Upper lobe of left lung (tissue), 6 donors: ENCODE measurements at regions not wholly inside any gene's neighbourhood (a gene's known extent, or its start where the extent isn't known, plus 50 kb on each side); places are given as distances from the start of the nearest gene placed in this dataset.

Experiments used
- ATAC-seq, 2 donors: fragments of 200-7000 bp; cut with Tn5 transposase; one replicate each; pipeline ENCODE4 v1.9.1; 2022; ENCODE audit warnings: mild to moderate bottlenecking in 2 of 2, moderate library complexity in 2 of 2; ENCODE audit not compliant: low FRiP score in 2 of 2
- DNase-seq, 2 donors: peaks; one replicate each; pipeline ENCODE4 v3.0.0-alpha.2; 2019 to 2020
- H3K27ac ChIP-seq, 4 donors: fragments of 200-600 bp; sonication (generic); one replicate each; pipeline ENCODE4 v1.5.1; 2016 to 2019
- H3K27me3 ChIP-seq, 4 donors: fragments of 200-600 bp; sonication (generic); one replicate each; pipeline ENCODE4 v1.5.1; 2017 to 2019
- H3K36me3 ChIP-seq, 4 donors: fragments of 200-600 bp; sonication (generic); one replicate each; pipeline ENCODE4 v1.5.1; 2016 to 2019
- H3K4me1 ChIP-seq, 4 donors: fragments of 200-600 bp; sonication (generic); one replicate each; pipeline ENCODE4 v1.5.1; 2018 to 2019
- H3K4me3 ChIP-seq, 4 donors: fragments of 200-600 bp; sonication (generic); one replicate each; pipeline ENCODE4 v1.5.1; 2017 to 2019; ENCODE audit warnings: mild to moderate bottlenecking in 2 of 4, moderate library complexity in 1 of 4
- H3K9me3 ChIP-seq, 4 donors: fragments of 200-600 bp; sonication (generic); one replicate each; pipeline ENCODE4 v1.5.1; 2018 to 2019
- EP300 ChIP-seq, 4 donors: sonication (generic); formaldehyde crosslinking; IDR thresholded peaks; one replicate each; pipeline ENCODE4 v1.5.1; 2017; ENCODE audit warnings: antibody characterized with exemption in 4 of 4, control low read depth in 2 of 4
- POLR2A ChIP-seq, 4 donors: fragments of 450-650 bp; IDR thresholded peaks; one replicate each; pipeline ENCODE4 v1.5.1; 2016 to 2017; ENCODE audit warnings: antibody characterized with exemption in 4 of 4, mild to moderate bottlenecking in 2 of 4
- POLR2AphosphoS5 ChIP-seq, 2 donors: sonication (generic); formaldehyde crosslinking; IDR thresholded peaks; one replicate each; pipeline ENCODE4 v1.5.1; 2017; ENCODE audit warnings: antibody characterized with exemption in 2 of 2
- WGBS, 2 donors: methylation state at CpG; one replicate each; pipeline ENCODE4 v1.1.5; 2017 to 2018; 5-methylcytosine and 5-hydroxymethylcytosine counted together
- TF ChIP-seq, protein P1 (sequence below), 6 experiments: fragments of 450-650 bp in 4 of 6; fragments of 200-600 bp in 2 of 6; sonication (generic) in 2 of 6; IDR thresholded peaks; one replicate each; pipeline ENCODE4 v1.5.1; 2016 to 2019; ENCODE audit warnings: antibody characterized with exemption in 6 of 6
- donor health status: DM: no; HTN: no; CAD: no; lungs with moderate emphysema.
- donor health status: DM: no; HTN: yes; CAD: no; lungs with severe emphysema.

DNA sequence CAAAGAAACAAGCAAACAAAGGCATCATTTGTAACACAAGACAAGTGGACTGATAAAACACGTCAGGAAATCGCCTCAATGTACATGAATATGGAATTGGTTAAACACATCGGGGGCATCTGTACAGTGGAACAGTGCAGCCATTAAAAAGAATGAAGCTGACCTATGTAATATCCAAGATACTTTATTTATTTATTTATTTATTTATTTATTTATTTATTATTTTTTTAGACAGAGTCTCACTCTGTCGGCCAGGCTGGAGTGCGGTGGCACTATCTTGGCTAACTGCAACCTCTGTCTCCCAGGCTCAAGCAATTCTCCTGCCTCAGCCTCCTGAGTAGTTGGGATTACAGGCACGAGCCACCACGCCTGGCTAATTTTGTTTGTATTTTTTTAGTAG, 75.4 kb upstream of the SLC45A1 start:
- H3K27me3 ChIP-seq: no peaks in the 10 kb centered on the region

DNA sequence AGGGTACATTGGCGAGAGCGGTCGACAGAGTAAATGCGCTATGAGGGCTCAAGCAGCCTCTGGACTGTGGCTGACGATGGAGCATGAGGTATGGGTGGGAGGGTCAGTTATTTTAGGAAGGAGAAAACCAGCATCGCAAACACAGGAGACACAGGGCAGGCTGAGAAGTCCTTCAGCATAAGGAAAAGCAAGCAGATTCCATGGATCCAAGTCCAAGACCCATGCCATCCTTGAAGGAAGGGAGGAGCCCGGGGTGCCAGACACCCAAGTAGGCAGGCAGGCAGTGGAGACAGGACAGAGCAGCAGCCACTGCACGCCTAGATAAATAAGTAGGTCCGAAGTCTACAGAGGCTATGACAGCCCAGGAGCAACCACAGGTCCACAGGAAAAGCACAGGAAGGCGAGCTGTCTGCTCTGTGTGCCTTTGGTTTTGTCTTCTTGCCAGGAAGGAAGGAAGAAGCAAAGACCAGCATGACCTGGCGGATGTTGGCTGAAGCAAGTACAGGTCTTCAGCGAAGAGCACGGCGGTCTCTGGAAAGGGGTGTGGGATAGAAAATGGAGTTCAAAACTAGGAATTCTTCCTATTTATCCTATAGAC, 76.4 kb upstream of the SLC45A1 start:
- H3K36me3 ChIP-seq: no peaks in the 10 kb centered on the region
- DNase-seq (no peak), ATAC-seq (no peak)
- H3K9me3 ChIP-seq: no peaks in the 10 kb centered on the region
- peaks cover 7 to 15% (median 11%) of the 10 kb centered on the region in 4 donors for H3K4me1 ChIP-seq
- no peaks in the 10 kb centered on the region for H3K27me3 ChIP-seq
- WGBS, 2 donors: 65 to 72% methylated on average over 14 of the region's 14 CpGs
- TF ChIP-seq POLR2AphosphoS5 (IDR thresholded peaks at IDR 0.05): peak in 1 of 2 donors; percentile 14
- TF ChIP-seq, protein P1, sequence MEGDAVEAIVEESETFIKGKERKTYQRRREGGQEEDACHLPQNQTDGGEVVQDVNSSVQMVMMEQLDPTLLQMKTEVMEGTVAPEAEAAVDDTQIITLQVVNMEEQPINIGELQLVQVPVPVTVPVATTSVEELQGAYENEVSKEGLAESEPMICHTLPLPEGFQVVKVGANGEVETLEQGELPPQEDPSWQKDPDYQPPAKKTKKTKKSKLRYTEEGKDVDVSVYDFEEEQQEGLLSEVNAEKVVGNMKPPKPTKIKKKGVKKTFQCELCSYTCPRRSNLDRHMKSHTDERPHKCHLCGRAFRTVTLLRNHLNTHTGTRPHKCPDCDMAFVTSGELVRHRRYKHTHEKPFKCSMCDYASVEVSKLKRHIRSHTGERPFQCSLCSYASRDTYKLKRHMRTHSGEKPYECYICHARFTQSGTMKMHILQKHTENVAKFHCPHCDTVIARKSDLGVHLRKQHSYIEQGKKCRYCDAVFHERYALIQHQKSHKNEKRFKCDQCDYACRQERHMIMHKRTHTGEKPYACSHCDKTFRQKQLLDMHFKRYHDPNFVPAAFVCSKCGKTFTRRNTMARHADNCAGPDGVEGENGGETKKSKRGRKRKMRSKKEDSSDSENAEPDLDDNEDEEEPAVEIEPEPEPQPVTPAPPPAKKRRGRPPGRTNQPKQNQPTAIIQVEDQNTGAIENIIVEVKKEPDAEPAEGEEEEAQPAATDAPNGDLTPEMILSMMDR (IDR thresholded peaks at IDR 0.05): no peak
- H3K27ac ChIP-seq: peak overlapping the region in 1 of 4 donors; percentile 50
- no peak overlapping the region for H3K4me3 ChIP-seq

More for the DNA sequence above, 75.4 kb upstream of the SLC45A1 start:
- Histone ChIP-seq H3K9me3 (no peaks in the 10 kb centered on the region), H3K36me3 (no peaks in the 10 kb centered on the region), H3K4me3 (no peak overlapping the region), H3K4me1 (peaks cover 7 to 15% (median 11%) of the 10 kb centered on the region in 4 donors), H3K27ac (no peak overlapping the region)
- WGBS, 2 donors: 79% methylated on average over 7 of the region's 7 CpGs
- TF ChIP-seq, protein P1 (IDR thresholded peaks at IDR 0.05): no peak
- TF ChIP-seq POLR2AphosphoS5 (IDR thresholded peaks at IDR 0.05) (no peak), EP300 (IDR thresholded peaks at IDR 0.05) (no peak), POLR2A (IDR thresholded peaks at IDR 0.05) (no peak)
- DNase-seq: no peak
- no peak for ATAC-seq

DNA sequence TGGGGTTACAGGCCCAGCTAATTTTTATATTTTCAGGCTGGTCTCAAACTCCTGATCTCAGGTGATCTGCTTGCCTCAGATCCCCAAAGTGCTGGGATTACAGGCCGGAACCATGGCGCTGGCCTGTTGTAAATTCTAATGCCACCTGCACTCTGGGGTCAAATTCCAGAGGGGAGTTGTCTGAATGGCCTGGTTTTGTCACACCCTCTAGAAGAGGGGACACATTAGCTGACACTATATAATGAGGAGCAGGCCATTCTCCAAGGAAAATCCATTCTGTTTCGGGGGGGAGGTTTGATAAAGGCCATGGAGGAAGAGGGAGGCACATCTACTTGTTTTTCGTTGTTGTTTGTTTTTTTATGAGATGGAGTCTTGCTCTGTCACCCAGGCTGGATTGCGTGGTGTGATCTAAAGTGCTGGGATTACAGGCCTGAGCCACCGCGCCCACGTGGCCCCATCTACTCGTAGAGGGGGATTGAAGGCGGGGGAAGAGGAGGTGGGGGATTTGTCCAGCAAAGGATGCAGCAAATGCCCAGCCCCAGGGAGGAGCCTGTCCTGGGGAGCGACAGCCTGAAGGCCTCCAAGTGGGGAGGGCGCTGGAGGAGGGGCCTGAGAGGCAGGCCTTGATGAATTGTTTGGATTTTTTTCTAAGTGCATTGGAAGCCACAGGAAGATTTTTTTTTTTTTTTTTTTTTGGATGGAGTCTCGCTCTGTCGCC, 78.4 kb upstream of the SLC45A1 start:
- WGBS, 2 donors: 77 to 82% methylated on average over 14 of the region's 14 CpGs
- DNase-seq: peak in 1 of 2 donors; percentile 41
- Histone ChIP-seq H3K9me3 (no peaks in the 10 kb centered on the region), H3K4me3 (no peak overlapping the region), H3K27ac (peak overlapping the region in 3 of 4 donors; percentile 42 to 61 (median 58)), H3K27me3 (no peaks in the 10 kb centered on the region), H3K36me3 (no peaks in the 10 kb centered on the region), H3K4me1 (peaks cover 7 to 15% (median 11%) of the 10 kb centered on the region in 4 donors)
- TF ChIP-seq POLR2AphosphoS5 (IDR thresholded peaks at IDR 0.05): no peak
- TF ChIP-seq, protein P1 (IDR thresholded peaks at IDR 0.05): peak in 1 of 6 experiments; percentile 3
- peak; percentile 31 to 38 for ATAC-seq

DNA sequence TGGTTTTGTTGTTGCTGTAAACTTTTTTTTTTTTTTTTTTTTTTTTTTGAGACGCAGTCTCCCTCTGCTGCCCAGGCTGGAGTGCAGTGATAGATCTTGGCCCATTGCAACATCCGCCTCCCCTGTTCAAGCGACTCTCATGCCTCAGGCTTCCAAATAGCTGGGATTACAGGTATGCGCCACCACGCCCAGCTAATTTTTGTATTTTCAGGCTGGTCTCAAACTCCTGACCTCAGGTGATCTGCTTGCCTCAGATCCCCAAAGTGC, 78.9 kb upstream of the SLC45A1 start:
- TF ChIP-seq EP300 (IDR thresholded peaks at IDR 0.05): no peak
- TF ChIP-seq POLR2AphosphoS5 (IDR thresholded peaks at IDR 0.05): no peak
- TF ChIP-seq, protein P1 (IDR thresholded peaks at IDR 0.05): peak in 1 of 6 experiments; percentile 24
- TF ChIP-seq POLR2A (IDR thresholded peaks at IDR 0.05): no peak
- Histone ChIP-seq H3K4me1 (peaks cover 7 to 15% (median 11%) of the 10 kb centered on the region in 4 donors), H3K27ac (peak overlapping the region in 3 of 4 donors; percentile 42 to 61 (median 58)), H3K27me3 (no peaks in the 10 kb centered on the region), H3K9me3 (no peaks in the 10 kb centered on the region), H3K4me3 (no peak overlapping the region), H3K36me3 (no peaks in the 10 kb centered on the region)
- WGBS, 2 donors: 60 to 76% methylated on average over 5 of the region's 5 CpGs
- peak in 1 of 2 donors; percentile 80 for DNase-seq
- peak; percentile 80 to 83 for ATAC-seq
